ENCODE measurements at regions not wholly inside any gene's neighbourhood (a gene's known extent, or its start where the extent isn't known, plus 50 kb on each side); places are given as distances from the start of the nearest gene placed in this dataset.

- TF ChIP-seq GATA1 (IDR thresholded peaks at IDR 0.05; ENCODE audit: low read depth, low read length): no peak
- TF ChIP-seq POLR2A (IDR thresholded peaks at IDR 0.05; ENCODE audit: low read length): no peak
- no peak for DNase-seq
Observed at GRCh38 chr2:883803-884748, 66.6 kb upstream of the SNTG2 start.

GRCh38 chr2:883260-883802 lies 67.3 kb upstream of the SNTG2 start:
- TF ChIP-seq GATA1 (IDR thresholded peaks at IDR 0.05; ENCODE audit: low read depth, low read length) (no peak), POLR2A (IDR thresholded peaks at IDR 0.05; ENCODE audit: low read length) (no peak)
- DNase-seq: no peak

- no peak for DNase-seq
Observed at GRCh38 chr2:881204-881918, 69.3 kb upstream of the SNTG2 start.

GRCh38 chr2:880201-880970 lies 70.3 kb upstream of the SNTG2 start:
- no peak for DNase-seq
- TF ChIP-seq POLR2A (IDR thresholded peaks at IDR 0.05; ENCODE audit: low read length) (no peak), GATA1 (IDR thresholded peaks at IDR 0.05; ENCODE audit: low read depth, low read length) (no peak)

More at GRCh38 chr2:881204-881918, 69.3 kb upstream of the SNTG2 start:
- no peak for TF ChIP-seq GATA1 (IDR thresholded peaks at IDR 0.05; ENCODE audit: low read depth, low read length)
- TF ChIP-seq POLR2A (IDR thresholded peaks at IDR 0.05; ENCODE audit: low read length): no peak

GRCh38 chr2:879540-879939 lies 71.1 kb upstream of the SNTG2 start:
- TF ChIP-seq POLR2A (IDR thresholded peaks at IDR 0.05; ENCODE audit: low read length): no peak
- no peak for TF ChIP-seq GATA1 (IDR thresholded peaks at IDR 0.05; ENCODE audit: low read depth, low read length)
- no peak for DNase-seq

- DNase-seq: no peak
- TF ChIP-seq GATA1 (IDR thresholded peaks at IDR 0.05; ENCODE audit: low read depth, low read length) (no peak), POLR2A (IDR thresholded peaks at IDR 0.05; ENCODE audit: low read length) (no peak)
Observed at GRCh38 chr2:878245-878930, 72.3 kb upstream of the SNTG2 start.

GRCh38 chr2:877747-878146 lies 72.9 kb upstream of the SNTG2 start:
- DNase-seq: no peak
- no peak for TF ChIP-seq POLR2A (IDR thresholded peaks at IDR 0.05; ENCODE audit: low read length)

- TF ChIP-seq POLR2A (IDR thresholded peaks at IDR 0.05; ENCODE audit: low read length): no peak
- no peak for TF ChIP-seq GATA1 (IDR thresholded peaks at IDR 0.05; ENCODE audit: low read depth, low read length)
- DNase-seq: no peak
Observed at GRCh38 chr2:875687-876615, 74.7 kb upstream of the SNTG2 start.

GRCh38 chr2:873651-874580 lies 76.7 kb upstream of the SNTG2 start:
- TF ChIP-seq POLR2A (IDR thresholded peaks at IDR 0.05; ENCODE audit: low read length) (no peak), GATA1 (IDR thresholded peaks at IDR 0.05; ENCODE audit: low read depth, low read length) (no peak)

GRCh38 chr2:873027-873426 lies 77.6 kb upstream of the SNTG2 start:
- TF ChIP-seq POLR2A (IDR thresholded peaks at IDR 0.05; ENCODE audit: low read length) (no peak), GATA1 (IDR thresholded peaks at IDR 0.05; ENCODE audit: low read depth, low read length) (no peak)
- DNase-seq: no peak

More at GRCh38 chr2:873651-874580, 76.7 kb upstream of the SNTG2 start:
- DNase-seq: no peak

All from erythroblast (primary cell).